22Rv1 (cell line): ENCODE measurements at regions not wholly inside any gene's neighbourhood (a gene's known extent, or its start where the extent isn't known, plus 50 kb on each side); places are given as distances from the start of the nearest gene placed in this dataset.

ENCODE experiments used
- ZFX ChIP-seq: fragments of 450-650 bp; IDR thresholded peaks from 2 replicates; pipeline ENCODE4 v1.6.1; 2017; ENCODE audit warnings: antibody characterized with exemption, borderline replicate concordance
- TF ChIP-seq, protein P1 (sequence below): fragments of 450-650 bp; IDR thresholded peaks from 2 replicates; pipeline ENCODE4 v1.5.1; 2017; ENCODE audit warnings: mild to moderate bottlenecking

DNA sequence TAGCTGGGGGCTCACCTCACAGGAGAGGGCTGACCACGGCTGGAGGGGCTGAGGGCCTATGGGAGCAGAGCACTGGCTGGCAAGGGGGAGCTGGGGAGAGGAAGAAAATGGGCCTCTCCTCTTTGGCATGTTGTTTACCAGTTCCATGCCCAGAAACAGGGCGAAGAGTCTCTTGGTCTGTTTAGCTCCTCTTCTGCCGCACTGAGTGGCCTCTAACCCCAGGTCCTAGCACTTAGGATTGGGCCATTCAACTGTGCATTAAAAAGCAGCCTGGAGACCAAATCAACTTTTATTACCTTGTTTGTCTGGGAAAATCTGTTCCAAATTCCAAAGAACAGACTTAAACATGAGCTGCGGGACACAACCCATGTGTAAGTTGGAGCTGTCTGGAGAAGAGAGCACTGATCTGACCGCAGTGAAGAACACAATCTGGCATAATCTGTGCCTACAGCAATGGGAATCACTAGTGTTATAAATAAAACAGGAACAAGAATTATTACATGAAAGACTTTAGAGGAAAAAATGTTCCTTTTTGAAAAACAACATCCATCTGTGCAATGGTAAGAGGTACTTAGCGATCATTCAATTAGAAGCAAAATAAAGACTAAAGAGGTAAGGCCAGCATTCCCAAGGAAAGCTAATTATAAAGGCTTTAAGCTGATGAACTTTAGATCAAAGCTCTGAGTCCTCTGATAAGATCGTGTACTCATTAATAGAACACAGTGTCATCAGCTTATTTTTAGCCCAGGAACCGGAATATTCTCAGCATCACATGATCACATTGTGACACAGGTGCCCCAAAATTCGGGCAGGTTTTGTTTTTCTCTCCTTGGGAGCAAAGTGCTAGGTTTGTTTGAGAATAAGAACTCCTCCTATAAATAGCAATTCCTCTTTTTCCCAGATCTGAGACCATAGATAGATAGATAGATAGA lies 243.2 kb downstream of the COL4A1 start:
- TF ChIP-seq, protein P1, sequence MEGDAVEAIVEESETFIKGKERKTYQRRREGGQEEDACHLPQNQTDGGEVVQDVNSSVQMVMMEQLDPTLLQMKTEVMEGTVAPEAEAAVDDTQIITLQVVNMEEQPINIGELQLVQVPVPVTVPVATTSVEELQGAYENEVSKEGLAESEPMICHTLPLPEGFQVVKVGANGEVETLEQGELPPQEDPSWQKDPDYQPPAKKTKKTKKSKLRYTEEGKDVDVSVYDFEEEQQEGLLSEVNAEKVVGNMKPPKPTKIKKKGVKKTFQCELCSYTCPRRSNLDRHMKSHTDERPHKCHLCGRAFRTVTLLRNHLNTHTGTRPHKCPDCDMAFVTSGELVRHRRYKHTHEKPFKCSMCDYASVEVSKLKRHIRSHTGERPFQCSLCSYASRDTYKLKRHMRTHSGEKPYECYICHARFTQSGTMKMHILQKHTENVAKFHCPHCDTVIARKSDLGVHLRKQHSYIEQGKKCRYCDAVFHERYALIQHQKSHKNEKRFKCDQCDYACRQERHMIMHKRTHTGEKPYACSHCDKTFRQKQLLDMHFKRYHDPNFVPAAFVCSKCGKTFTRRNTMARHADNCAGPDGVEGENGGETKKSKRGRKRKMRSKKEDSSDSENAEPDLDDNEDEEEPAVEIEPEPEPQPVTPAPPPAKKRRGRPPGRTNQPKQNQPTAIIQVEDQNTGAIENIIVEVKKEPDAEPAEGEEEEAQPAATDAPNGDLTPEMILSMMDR = no peak
- TF ChIP-seq ZFX = no peak
